Loucy (cell line): ENCODE measurements at regions not wholly inside any gene's neighbourhood (a gene's known extent, or its start where the extent isn't known, plus 50 kb on each side); places are given as distances from the start of the nearest gene placed in this dataset.

Source experiments
- H2AFZ ChIP-seq: fragments of 200-600 bp; sonication (generic); 2 replicates; pipeline ENCODE4 v1.6.0; 2016; ENCODE audit warnings: antibody characterized with exemption, mild to moderate bottlenecking, low read length, moderate library complexity
- H3F3A ChIP-seq: fragments of 200-600 bp; 2 replicates; pipeline ENCODE4 v1.6.0; 2016; ENCODE audit warnings: antibody characterized with exemption, low read depth, mild to moderate bottlenecking
- H3K27me3 ChIP-seq: fragments of 200-600 bp; sonication (generic); 2 replicates; pipeline ENCODE4 v1.6.1; 2014; ENCODE audit warnings: low read length, mild to moderate bottlenecking; ENCODE audit not compliant: insufficient read depth, poor library complexity, severe bottlenecking
- H3K36me3 ChIP-seq: fragments of 200-600 bp; sonication (generic); 2 replicates; pipeline ENCODE4 v1.6.1; 2016; ENCODE audit warnings: low read length; ENCODE audit not compliant: insufficient read depth
- H3K4me1 ChIP-seq: fragments of 200-600 bp; sonication (generic); 2 replicates; pipeline ENCODE4 v1.5.1; 2014; ENCODE audit warnings: low read length, mild to moderate bottlenecking; ENCODE audit not compliant: insufficient read depth, poor library complexity, severe bottlenecking
- H3K4me2 ChIP-seq: fragments of 200-600 bp; sonication (generic); 2 replicates; pipeline ENCODE4 v1.6.0; 2014; ENCODE audit warnings: antibody characterized with exemption, low read length, low read depth, mild to moderate bottlenecking; ENCODE audit not compliant: poor library complexity, severe bottlenecking
- H3K4me3 ChIP-seq: fragments of 200-600 bp; sonication (generic); 2 replicates; pipeline ENCODE4 v1.5.1; 2014; ENCODE audit warnings: low read length, mild to moderate bottlenecking, mixed read lengths; ENCODE audit not compliant: poor library complexity, severe bottlenecking
- H3K79me2 ChIP-seq: fragments of 200-600 bp; sonication (generic); 2 replicates; pipeline ENCODE4 v1.6.1; 2014; ENCODE audit warnings: low read length; ENCODE audit not compliant: insufficient read depth
- H3K9ac ChIP-seq: fragments of 200-600 bp; sonication (generic); 2 replicates; pipeline ENCODE4 v1.6.0; 2014; ENCODE audit warnings: mild to moderate bottlenecking, low read depth, low read length, moderate library complexity; ENCODE audit not compliant: poor library complexity, severe bottlenecking
- H3K9me2 ChIP-seq: fragments of 200-600 bp; sonication (generic); replicated peaks from 2 replicates; pipeline ENCODE4 v1.6.1; 2016; ENCODE audit warnings: low read depth, low read length, mixed read lengths
- H3K9me3 ChIP-seq: fragments of 200-600 bp; sonication (generic); 2 replicates; pipeline ENCODE4 v1.6.1; 2014; ENCODE audit warnings: mild to moderate bottlenecking, antibody characterized with exemption, low read length, low read depth; ENCODE audit not compliant: insufficient read depth
- H4K20me1 ChIP-seq: fragments of 200-600 bp; sonication (generic); 2 replicates; pipeline ENCODE4 v1.6.0; 2014; ENCODE audit warnings: antibody characterized with exemption, low read length, mild to moderate bottlenecking; ENCODE audit not compliant: insufficient read depth, poor library complexity, severe bottlenecking
- EZH2phosphoT487 ChIP-seq: fragments of 200-600 bp; IDR thresholded peaks from 2 replicates; pipeline ENCODE4 v1.6.1; 2018; ENCODE audit warnings: antibody characterized with exemption, mild to moderate bottlenecking, moderate library complexity, borderline replicate concordance
- TF ChIP-seq, protein P1 (sequence below): fragments of 200-600 bp; sonication (generic); conservative IDR thresholded peaks from 2 replicates; pipeline ENCODE4 v1.5.1; 2014; ENCODE audit warnings: mild to moderate bottlenecking, antibody characterized with exemption, low read length

DNA sequence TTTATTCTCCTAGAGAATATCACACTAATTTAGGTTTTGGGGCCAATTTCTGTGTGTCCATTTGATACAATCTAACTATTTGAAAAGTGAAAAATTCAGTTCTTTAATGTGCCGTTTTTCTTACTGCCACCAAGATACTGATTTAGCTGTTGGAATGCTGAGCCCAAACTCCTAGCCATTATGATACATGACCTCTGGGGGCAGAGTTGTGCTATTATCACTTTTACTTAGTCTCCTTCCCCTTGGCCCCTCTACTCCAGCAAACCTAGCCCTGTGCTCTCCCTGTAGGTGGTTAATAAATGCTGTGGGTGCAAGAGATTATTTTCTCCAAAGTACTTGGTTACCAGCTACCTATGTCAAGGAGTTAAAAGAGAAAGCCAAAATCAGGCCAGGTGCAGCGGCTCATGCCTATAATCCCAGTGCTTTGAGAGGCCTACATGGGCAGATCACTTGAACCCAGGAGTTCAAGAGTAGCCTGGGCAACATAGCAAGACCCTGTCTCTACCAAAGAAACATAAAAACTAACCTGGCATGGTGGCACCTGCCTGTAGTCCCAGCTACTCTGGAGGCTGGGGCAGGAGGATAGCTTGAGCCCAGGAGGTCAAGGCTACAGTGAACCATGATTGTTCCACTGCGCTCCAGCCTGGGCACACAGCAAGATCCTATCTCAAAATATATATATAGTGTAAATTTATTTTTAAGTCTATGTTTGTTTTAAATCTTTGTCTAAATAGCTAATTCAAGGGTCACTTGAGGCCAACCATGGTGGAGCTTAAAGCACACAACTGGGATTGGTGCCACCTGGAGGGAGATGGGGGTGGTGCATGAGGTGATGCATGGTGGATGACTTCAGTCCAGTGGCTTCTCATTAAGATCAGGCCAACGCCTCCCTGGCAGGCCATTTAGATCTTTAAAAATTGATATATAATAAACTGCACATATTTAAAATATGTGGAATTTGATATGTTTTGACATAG, 193.2 kb upstream of the PLET1 start:
- Histone ChIP-seq H3K4me3 (no peak overlapping the region), H3K4me2 (no peak overlapping the region), H3K9me3 (no peaks in the 10 kb centered on the region), H3K36me3 (no peaks in the 10 kb centered on the region), H3K9me2 (no peaks in the 10 kb centered on the region), H3K79me2 (no peaks in the 10 kb centered on the region), H3K27me3 (no peaks in the 10 kb centered on the region), H4K20me1 (no peaks in the 10 kb centered on the region), H2AFZ (no peak overlapping the region), H3K4me1 (no peaks in the 10 kb centered on the region), H3K9ac (no peak overlapping the region), H3F3A (no peaks in the 10 kb centered on the region)
- TF ChIP-seq, protein P1, sequence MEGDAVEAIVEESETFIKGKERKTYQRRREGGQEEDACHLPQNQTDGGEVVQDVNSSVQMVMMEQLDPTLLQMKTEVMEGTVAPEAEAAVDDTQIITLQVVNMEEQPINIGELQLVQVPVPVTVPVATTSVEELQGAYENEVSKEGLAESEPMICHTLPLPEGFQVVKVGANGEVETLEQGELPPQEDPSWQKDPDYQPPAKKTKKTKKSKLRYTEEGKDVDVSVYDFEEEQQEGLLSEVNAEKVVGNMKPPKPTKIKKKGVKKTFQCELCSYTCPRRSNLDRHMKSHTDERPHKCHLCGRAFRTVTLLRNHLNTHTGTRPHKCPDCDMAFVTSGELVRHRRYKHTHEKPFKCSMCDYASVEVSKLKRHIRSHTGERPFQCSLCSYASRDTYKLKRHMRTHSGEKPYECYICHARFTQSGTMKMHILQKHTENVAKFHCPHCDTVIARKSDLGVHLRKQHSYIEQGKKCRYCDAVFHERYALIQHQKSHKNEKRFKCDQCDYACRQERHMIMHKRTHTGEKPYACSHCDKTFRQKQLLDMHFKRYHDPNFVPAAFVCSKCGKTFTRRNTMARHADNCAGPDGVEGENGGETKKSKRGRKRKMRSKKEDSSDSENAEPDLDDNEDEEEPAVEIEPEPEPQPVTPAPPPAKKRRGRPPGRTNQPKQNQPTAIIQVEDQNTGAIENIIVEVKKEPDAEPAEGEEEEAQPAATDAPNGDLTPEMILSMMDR = peak; percentile 58
- no peak for TF ChIP-seq EZH2phosphoT487

DNA sequence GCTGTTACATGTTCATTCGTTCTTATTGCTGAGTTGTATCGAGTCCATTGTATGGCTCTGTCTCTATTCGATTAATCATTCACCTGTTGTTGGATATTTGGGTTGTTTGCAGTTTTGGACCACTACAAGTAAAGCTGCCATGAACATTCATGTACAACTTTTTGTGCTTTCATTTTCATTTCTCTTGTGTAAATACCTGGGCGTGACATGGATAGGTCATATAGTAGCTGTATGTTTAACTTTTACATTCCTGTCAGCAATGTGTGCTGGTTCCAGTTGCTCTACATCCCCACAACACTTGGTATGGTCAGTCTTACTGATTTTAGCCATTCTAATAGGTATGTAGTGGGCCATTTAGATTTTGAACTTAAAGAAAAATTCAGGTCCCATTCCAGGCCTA, 194.2 kb upstream of the PLET1 start:
- H4K20me1 ChIP-seq = no peaks in the 10 kb centered on the region
- H3K36me3 ChIP-seq = no peaks in the 10 kb centered on the region
- H3K9me2 ChIP-seq = no peaks in the 10 kb centered on the region
- H3K9me3 ChIP-seq = no peaks in the 10 kb centered on the region
- H3K4me3 ChIP-seq = no peak overlapping the region
- no peaks in the 10 kb centered on the region for H3K27me3 ChIP-seq
- TF ChIP-seq, protein P1 = no peak
- TF ChIP-seq EZH2phosphoT487 = no peak
- no peaks in the 10 kb centered on the region for H3F3A ChIP-seq
- no peak overlapping the region for H2AFZ ChIP-seq
- H3K79me2 ChIP-seq = no peaks in the 10 kb centered on the region
- no peak overlapping the region for H3K9ac ChIP-seq
- H3K4me1 ChIP-seq = no peaks in the 10 kb centered on the region
- H3K4me2 ChIP-seq = no peak overlapping the region

- Histone ChIP-seq H3K9ac (no peak overlapping the region), H3K4me3 (no peak overlapping the region), H3F3A (no peaks in the 10 kb centered on the region), H3K4me2 (no peak overlapping the region), H3K9me3 (no peaks in the 10 kb centered on the region), H3K4me1 (no peaks in the 10 kb centered on the region), H3K36me3 (no peaks in the 10 kb centered on the region), H3K79me2 (no peaks in the 10 kb centered on the region), H2AFZ (no peak overlapping the region), H4K20me1 (no peaks in the 10 kb centered on the region), H3K27me3 (no peaks in the 10 kb centered on the region), H3K9me2 (no peaks in the 10 kb centered on the region)
- TF ChIP-seq, protein P1 = no peak
- TF ChIP-seq EZH2phosphoT487 = no peak
Measured at GRCh38 chr11:112455791-112456190, 195.1 kb upstream of the PLET1 start.
